ENCODE measurements at regions not wholly inside any gene's neighbourhood (a gene's known extent, or its start where the extent isn't known, plus 50 kb on each side); places are given as distances from the start of the nearest gene placed in this dataset.

DNA sequence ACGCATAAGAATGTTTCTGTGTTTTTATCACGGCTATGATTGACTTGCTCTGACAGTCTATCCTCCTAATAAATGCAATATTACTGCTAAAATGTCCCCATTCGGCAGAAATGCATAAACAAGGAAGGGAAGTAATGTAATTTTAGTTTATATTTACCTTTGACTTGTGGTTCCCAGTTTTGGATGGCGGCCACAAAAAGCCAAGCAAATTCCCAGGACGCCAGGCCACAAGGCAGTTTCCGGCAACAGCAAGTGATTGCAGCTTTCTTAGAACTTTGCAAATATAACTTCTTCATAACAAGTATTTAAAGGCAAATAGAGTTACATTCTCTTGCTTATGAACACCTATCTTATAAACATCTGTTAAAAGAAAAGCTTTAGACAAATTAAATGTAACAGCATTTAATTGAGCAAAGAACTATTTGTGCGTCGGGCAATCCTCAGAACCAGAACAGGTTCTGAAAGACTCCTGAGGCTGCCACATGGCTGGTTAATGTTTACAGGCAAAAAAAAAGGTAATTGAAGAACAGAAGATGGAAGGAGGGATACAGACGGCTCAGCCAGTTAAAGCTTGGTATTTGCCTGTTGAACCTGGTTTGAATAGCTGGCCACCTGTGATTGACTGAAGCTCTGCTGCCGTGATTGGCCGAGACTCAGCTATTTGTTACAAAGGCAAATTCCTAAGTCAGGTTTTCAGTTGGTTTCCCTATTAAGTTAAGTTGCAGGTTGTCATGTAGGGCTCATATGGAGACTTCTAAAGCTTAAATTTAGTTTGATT is 80.8 kb downstream of the C21orf91 start:
- no peaks in the 10 kb centered on the region for H3K9me3 Mint-ChIP-seq
- DNase-seq (ENCODE audit: low spot score in 2 of 2) (no peak), ATAC-seq (no peak)
- H3K27ac Mint-ChIP-seq, result no peak overlapping the region
- no peaks in the 10 kb centered on the region for H3K36me3 Mint-ChIP-seq
- H3K4me3 Mint-ChIP-seq, result no peak overlapping the region
- peaks cover 18% of the 10 kb centered on the region for H3K4me1 Mint-ChIP-seq

DNA sequence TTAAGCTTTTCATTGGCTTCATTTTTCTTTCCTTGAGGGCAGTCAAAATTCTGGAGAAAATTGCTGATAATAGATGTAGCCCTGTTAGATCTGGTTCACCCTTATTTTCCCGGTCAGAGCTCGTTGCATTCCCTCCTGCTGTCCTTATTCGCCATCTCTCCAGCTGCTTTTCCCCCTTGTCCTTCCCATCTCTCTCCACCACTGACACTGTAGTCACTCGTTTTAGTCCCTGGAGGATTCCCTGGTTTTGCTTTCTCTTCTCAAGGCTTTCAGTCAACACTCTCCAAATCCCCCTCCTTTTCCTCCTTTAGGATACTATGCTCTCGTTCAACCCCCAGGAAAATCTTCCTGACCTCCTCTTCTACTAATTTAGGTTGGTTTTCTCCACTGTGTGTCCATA is 83.1 kb downstream of the C21orf91 start:
- peaks cover 11% of the 10 kb centered on the region for H3K4me1 Mint-ChIP-seq
- H3K36me3 Mint-ChIP-seq, result no peaks in the 10 kb centered on the region
- ATAC-seq, result no peak
- no peak overlapping the region for H3K27ac Mint-ChIP-seq
- no peaks in the 10 kb centered on the region for H3K9me3 Mint-ChIP-seq
- H3K4me3 Mint-ChIP-seq, result no peak overlapping the region
- no peak for DNase-seq (ENCODE audit: low spot score in 2 of 2)

DNA sequence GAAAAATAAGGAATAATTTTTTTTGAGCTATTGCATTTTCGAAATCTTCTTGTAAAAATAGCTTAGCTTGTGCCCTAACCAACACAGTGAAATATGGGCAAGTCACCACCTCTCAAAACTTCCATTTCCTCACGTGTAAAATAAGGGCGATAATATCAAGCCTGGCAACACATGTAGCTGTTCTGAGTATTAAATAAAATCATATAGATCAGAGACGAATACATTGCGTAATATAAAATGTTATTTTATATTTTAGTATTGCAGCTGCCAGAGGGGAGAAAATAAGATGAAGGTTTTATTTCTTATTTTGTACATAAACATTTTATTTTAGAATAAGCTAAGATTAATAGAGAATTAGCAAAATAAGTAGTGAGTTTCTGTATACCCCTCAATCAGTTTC is 85.9 kb downstream of the C21orf91 start:
- Mint-ChIP-seq H3K9me3 (no peaks in the 10 kb centered on the region), H3K4me1 (peaks cover 6% of the 10 kb centered on the region), H3K27ac (no peak overlapping the region), H3K4me3 (no peak overlapping the region), H3K36me3 (no peaks in the 10 kb centered on the region)
- no peak for DNase-seq (ENCODE audit: low spot score in 2 of 2)
- no peak for ATAC-seq

DNA sequence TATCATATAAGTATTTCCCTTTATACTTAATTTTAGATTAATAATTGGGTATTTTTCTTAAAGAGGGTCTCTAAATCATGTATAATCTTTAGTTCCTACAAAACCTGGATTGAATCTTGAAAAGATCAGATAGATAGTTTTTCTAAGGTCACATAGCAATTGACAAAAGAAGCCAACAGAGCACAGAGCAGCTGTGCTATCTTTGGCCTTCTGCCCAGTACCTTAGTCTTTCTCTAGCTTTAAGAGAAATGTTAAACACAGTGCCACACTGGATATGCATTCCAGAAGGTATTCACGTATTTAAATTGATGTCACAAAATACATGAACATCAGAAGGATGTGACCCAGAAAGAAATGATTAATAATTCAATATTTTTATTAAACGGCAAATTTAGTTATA is 86.8 kb downstream of the C21orf91 start:
- ATAC-seq (no peak), DNase-seq (ENCODE audit: low spot score in 2 of 2) (no peak)
- Mint-ChIP-seq H3K36me3 (no peaks in the 10 kb centered on the region), H3K9me3 (no peaks in the 10 kb centered on the region), H3K27ac (no peak overlapping the region), H3K4me3 (no peak overlapping the region), H3K4me1 (peaks cover 6% of the 10 kb centered on the region)

DNA sequence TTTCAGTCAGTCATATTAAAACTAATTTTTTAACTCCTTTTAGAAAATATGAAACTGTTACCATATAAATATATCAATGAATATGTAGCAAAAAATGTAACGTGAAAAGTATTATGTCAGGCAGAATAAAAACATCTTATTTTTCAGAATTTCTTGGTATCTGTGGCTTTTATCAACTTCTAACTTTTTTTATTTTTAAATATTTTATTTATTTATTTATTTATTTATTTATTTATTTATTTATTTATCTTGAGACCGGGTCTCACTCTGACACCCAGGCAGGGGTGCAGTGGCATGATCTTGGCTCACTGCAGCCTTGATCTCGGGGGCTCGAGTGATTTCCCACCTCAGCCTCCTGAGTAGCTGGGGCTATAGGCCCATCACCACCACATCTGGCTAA is 87.6 kb downstream of the C21orf91 start:
- ATAC-seq (no peak), DNase-seq (ENCODE audit: low spot score in 2 of 2) (no peak)
- Mint-ChIP-seq H3K4me1 (peaks cover 6% of the 10 kb centered on the region), H3K9me3 (no peaks in the 10 kb centered on the region), H3K27ac (no peak overlapping the region), H3K4me3 (no peak overlapping the region), H3K36me3 (no peaks in the 10 kb centered on the region)

DNA sequence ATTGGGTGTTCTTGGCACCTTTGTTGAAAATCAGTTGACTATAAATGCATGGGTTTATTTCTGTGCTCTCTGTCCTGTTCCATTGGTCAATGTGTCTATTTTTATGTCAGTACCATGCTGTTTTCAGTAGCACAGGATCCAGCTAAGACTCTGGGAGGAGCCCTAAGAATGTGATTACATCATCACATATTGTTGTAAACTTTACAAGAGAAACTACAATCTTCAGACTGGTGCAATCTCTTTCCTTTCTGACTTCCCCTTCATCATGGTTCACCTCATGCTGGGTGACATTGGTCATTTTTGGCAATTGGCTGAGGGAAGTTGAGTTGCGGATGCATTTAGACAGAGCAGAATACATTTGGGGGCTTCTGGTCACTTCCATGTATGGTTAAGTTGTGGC is 88.4 kb downstream of the C21orf91 start:
- Mint-ChIP-seq H3K4me3 (no peak overlapping the region), H3K4me1 (peaks cover 6% of the 10 kb centered on the region), H3K36me3 (no peaks in the 10 kb centered on the region), H3K27ac (no peak overlapping the region), H3K9me3 (no peaks in the 10 kb centered on the region)
- ATAC-seq (no peak), DNase-seq (ENCODE audit: low spot score in 2 of 2) (no peak)

DNA sequence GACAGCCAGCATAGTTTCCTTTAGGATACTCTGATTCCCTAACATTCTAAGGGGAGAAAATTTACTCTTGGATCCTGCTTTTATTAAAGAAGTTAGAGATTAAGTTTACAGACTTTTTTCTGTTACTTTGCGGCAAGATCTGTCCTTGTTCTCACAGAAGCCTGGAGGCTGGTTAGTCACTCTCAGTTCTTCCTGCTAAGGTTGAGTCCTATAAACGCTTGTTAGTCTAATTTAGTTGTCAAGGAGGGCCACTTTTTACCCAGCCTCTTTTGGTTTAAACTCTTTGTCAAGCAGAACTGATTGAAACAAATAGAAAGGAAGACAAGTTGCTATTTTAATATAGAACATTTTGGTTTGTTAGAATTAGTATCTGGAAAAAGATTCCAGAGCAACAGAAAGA is 89.7 kb downstream of the C21orf91 start:
- Mint-ChIP-seq H3K36me3 (no peaks in the 10 kb centered on the region), H3K4me3 (no peak overlapping the region), H3K9me3 (no peaks in the 10 kb centered on the region), H3K4me1 (peaks cover 6% of the 10 kb centered on the region), H3K27ac (no peak overlapping the region)
- ATAC-seq, result no peak
- no peak for DNase-seq (ENCODE audit: low spot score in 2 of 2)

DNA sequence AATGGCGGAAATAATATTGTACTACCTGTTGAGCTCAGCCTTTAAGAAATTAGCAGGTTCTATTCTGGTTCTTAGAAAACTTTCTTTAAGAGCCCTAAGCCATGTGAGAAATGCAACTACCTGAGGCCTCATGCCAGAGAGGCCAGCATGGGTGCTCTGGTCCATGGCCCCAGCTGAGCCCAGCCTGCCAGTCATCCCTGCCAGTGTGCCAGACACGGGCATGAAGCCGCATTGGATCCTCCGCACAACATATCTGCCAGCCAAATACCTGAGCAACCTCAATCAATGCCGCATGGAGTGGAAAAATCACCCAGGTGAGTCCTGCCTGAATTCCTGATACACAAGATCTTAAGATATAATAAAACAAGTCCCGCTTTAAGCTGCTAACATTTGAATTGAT is 91.8 kb downstream of the C21orf91 start:
- ATAC-seq, result no peak
- no peaks in the 10 kb centered on the region for H3K9me3 Mint-ChIP-seq
- H3K4me3 Mint-ChIP-seq, result no peak overlapping the region

DNA sequence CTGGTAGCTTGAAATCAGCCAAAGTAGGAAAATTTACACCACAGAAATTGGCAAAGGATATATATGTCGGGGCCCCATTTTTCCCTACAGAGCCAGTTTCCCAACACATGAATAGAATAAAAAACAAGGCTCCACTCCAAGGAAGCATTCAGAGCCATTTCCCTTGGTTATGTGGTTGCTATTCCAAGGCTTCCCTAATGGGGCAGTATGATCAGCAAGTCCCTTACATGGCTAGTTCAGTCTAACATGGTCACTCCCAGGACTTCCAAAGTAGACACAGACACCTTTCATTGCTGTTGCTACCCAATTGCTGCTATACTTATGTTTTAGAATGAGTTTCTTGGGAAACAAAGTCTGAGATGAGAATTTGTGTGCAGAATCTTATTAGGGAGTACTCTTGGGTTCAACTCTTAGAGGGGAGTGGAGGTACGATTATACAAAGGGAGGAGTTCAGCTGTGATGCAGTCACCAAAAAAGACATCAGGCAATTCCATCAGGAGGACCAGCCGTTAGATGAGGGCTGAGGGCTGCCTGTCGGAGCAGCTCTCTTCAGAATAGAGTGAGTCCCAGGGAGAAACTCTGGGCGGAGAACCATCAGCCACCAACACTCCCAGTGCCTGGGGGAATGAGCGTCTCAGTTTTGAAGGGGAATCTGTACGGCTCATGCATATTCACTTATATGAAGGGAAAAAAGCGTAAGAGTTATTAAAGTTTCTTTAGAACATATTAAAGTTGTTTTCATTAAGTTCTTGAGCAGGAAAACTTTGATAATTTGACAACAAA is 92.9 kb downstream of the C21orf91 start:
- H3K27ac Mint-ChIP-seq, result no peak overlapping the region
- H3K36me3 Mint-ChIP-seq, result no peaks in the 10 kb centered on the region
- H3K4me1 Mint-ChIP-seq, result peaks cover 6% of the 10 kb centered on the region
- H3K9me3 Mint-ChIP-seq, result no peaks in the 10 kb centered on the region
- no peak for ATAC-seq
- H3K4me3 Mint-ChIP-seq, result no peak overlapping the region
- DNase-seq (ENCODE audit: low spot score in 2 of 2), result no peak

More for the DNA sequence above, 91.8 kb downstream of the C21orf91 start:
- Mint-ChIP-seq H3K36me3 (no peaks in the 10 kb centered on the region), H3K4me1 (peaks cover 6% of the 10 kb centered on the region), H3K27ac (no peak overlapping the region)
- DNase-seq (ENCODE audit: low spot score in 2 of 2), result no peak

DNA sequence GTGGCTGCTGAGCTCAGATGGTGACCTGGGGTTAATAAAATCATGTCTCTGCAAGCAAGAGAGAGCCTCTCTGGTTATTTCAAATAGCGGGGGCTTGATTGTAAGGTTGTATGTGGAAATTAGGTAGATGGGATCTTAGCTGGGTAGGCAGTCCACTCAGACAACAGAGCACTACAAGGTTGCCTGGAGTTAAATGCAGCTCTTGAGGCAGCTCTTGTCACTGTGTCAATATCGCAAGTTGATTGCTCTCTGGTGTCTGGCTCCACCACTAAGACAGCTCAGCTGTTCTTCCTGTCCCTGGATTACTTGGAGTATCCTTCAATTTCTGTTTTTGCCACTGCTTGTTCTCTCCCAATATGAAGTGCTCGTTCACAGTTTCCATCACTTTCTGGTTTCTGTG is 93.8 kb downstream of the C21orf91 start:
- Mint-ChIP-seq H3K9me3 (no peaks in the 10 kb centered on the region), H3K36me3 (no peaks in the 10 kb centered on the region), H3K4me1 (no peaks in the 10 kb centered on the region), H3K27ac (no peak overlapping the region), H3K4me3 (no peak overlapping the region)
- no peak for DNase-seq (ENCODE audit: low spot score in 2 of 2)
- ATAC-seq, result no peak

DNA sequence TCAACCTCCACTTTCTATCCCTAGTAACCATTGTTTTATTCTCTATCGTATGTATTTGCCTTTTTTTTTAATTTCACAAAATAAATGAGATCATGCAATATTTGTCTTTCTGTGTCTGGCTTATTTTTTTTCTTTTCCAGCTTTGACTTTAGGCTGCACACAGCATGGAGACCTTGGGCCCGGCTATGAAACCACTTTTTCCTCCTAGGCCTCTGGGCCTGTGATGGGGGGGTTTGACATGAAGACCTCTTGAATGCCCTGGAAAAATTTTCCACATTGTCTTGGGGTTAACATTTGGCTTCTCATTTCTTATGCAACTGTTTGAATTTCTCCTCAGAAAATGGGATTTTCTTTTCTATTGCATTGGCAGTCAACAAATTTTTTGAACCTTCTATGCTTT is 100.2 kb upstream of the BTG3 start:
- H3K4me3 Mint-ChIP-seq, result no peak overlapping the region
- no peak for DNase-seq (ENCODE audit: low spot score in 2 of 2)
- ATAC-seq, result no peak
- H3K9me3 Mint-ChIP-seq, result no peaks in the 10 kb centered on the region
- peaks cover 18% of the 10 kb centered on the region for H3K4me1 Mint-ChIP-seq
- H3K36me3 Mint-ChIP-seq, result no peaks in the 10 kb centered on the region
- H3K27ac Mint-ChIP-seq, result no peak overlapping the region

DNA sequence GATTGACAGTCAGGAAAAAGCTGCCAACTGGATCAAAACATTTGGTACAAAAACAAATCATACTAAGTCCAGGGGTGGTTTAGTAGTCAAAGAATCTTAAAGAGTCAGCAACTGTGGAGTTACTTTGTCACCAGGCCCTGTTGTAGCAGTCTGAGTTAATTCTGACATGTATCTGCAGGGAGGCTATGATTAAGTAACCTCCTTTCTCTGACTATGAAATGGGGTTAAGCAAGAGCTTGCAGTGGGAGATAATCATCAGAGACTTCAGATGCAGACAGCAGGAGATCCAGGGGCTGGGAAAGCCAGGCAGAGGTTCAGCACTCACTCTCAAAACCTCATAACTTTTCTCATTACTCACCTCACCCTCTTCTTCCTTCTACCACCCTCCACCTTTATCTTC is 99.2 kb upstream of the BTG3 start:
- no peak for DNase-seq (ENCODE audit: low spot score in 2 of 2)
- no peak for ATAC-seq
- H3K9me3 Mint-ChIP-seq, result no peaks in the 10 kb centered on the region
- no peaks in the 10 kb centered on the region for H3K36me3 Mint-ChIP-seq
- no peak overlapping the region for H3K4me3 Mint-ChIP-seq
- H3K27ac Mint-ChIP-seq, result no peak overlapping the region
- peaks cover 18% of the 10 kb centered on the region for H3K4me1 Mint-ChIP-seq

DNA sequence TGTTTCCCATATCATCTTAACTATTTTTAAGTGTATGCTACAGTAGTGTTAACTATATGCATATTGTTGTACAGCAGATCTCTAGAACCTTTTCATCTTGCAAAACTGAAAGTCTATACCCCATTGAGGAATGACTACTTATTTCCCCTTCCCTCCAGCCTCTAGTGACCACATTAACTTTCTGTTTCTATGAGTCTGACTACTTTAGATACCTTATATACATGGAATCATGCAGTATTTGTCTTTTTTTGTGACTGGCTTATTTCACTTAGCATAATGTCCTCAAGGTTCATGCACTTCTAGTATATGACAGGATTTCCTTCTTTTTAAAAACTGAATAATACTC is 96.5 kb upstream of the BTG3 start:
- Mint-ChIP-seq H3K4me3 (no peak overlapping the region), H3K36me3 (no peaks in the 10 kb centered on the region), H3K9me3 (no peaks in the 10 kb centered on the region), H3K27ac (peak overlapping the region; percentile 3), H3K4me1 (peaks cover 18% of the 10 kb centered on the region)
- DNase-seq (ENCODE audit: low spot score in 2 of 2) (no peak), ATAC-seq (peak; percentile 97)

DNA sequence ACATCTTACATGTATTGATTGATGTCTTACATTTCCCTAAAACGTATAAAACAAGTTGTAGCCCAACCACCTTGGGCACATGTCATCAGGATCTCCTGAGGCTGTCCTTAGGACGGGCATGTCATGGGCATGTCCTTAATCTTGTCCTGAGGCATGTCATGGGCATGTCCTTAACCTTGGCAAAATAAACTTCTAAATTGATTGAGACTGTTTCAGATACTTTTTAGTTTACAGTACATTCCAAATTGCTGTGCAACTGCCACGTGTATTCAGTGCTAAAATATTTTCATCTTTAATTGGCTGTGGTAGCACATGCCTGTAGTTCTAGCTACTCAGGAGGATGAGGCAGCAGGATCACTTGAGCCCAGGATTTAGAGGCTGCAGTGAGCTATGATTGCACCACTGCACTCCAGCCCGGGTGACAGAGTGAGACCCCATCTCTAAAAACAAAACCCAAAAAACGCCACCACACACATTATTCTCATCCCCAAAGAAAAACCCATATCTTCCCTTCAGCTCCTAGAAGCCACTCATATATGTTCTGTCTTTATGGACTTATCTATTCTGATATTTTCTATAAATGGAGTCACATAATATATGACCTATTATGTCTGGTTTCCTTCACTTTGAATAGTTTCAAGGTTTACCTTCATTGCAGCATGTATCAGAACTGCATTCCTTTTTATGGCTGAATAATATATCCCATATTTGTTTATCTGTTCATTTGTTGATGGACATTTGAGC is 96.0 kb upstream of the BTG3 start:
- peaks cover 18% of the 10 kb centered on the region for H3K4me1 Mint-ChIP-seq
- DNase-seq (ENCODE audit: low spot score in 2 of 2), result no peak
- H3K36me3 Mint-ChIP-seq, result no peaks in the 10 kb centered on the region
- ATAC-seq, result peak; percentile 18
- H3K27ac Mint-ChIP-seq, result peak overlapping the region; percentile 3
- H3K9me3 Mint-ChIP-seq, result no peaks in the 10 kb centered on the region
- no peak overlapping the region for H3K4me3 Mint-ChIP-seq

DNA sequence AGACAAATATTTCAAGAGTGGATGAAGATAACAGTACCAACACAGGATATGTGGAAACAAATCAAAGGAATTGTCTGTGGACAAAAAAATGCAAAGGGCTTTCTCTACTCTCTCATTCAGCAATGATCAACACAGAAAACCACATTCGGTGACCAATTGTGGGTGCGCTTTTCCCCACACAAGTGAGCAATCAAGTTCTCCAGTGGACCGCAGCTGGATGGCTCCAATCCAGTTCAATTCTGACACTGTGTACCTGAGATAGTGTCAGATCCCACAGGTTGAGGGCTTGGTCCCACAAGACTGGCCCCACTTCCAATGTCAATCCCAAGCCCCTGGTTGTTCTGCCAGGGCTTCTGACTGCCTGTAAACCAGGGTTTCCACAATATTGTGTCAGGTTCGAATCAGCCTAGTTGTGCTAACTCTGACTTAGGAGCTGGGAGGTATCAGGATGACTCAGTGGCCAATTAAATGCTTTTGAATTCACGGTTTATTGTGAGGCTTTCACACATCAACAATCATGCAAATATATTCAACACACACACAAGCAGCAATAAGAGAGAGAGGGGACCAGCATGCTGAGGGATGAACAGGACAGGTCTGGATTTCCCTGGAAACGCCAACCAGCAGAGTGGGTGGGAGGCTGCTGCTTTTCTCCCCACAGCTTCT is 87.0 kb upstream of the BTG3 start:
- no peak overlapping the region for H3K4me3 Mint-ChIP-seq

More for the DNA sequence above, 87.0 kb upstream of the BTG3 start:
- DNase-seq (ENCODE audit: low spot score in 2 of 2), result no peak
- Mint-ChIP-seq H3K27ac (no peak overlapping the region), H3K36me3 (no peaks in the 10 kb centered on the region), H3K4me1 (peaks cover 18% of the 10 kb centered on the region), H3K9me3 (peaks cover 8% of the 10 kb centered on the region)
- peak; percentile 46 for ATAC-seq
